NOMO-1 (cell line): ENCODE measurements at regions not wholly inside any gene's neighbourhood (a gene's known extent, or its start where the extent isn't known, plus 50 kb on each side); places are given as distances from the start of the nearest gene placed in this dataset.

Source experiments
- DNase-seq, 2 experiments: peaks; one replicate each; lab custom pipeline; 2025; ENCODE audit not compliant: unreplicated experiment in 2 of 2; lab: John Stamatoyannopoulos, UW

- no peak for DNase-seq
Observed at GRCh38 chr5:126081209-126081608, 342.0 kb upstream of the GRAMD2B start.

GRCh38 chr5:126093041-126093440 lies 330.2 kb upstream of the GRAMD2B start:
- no peak for DNase-seq

- no peak for DNase-seq
Observed at GRCh38 chr5:126093718-126094117, 329.5 kb upstream of the GRAMD2B start.

- no peak for DNase-seq
Observed at GRCh38 chr5:126094991-126095390, 328.2 kb upstream of the GRAMD2B start.

- DNase-seq: no peak
Observed at GRCh38 chr5:126096442-126097006, 326.7 kb upstream of the GRAMD2B start.

GRCh38 chr5:126097876-126098275 lies 325.3 kb upstream of the GRAMD2B start:
- no peak for DNase-seq

- DNase-seq: no peak
Observed at GRCh38 chr5:126098330-126099017, 324.7 kb upstream of the GRAMD2B start.

- DNase-seq: no peak
Observed at GRCh38 chr5:126099077-126099476, 324.1 kb upstream of the GRAMD2B start.

GRCh38 chr5:126100767-126101166 lies 322.4 kb upstream of the GRAMD2B start:
- DNase-seq: no peak

GRCh38 chr5:126101901-126102300 lies 321.3 kb upstream of the GRAMD2B start:
- DNase-seq: no peak

- no peak for DNase-seq
Observed at GRCh38 chr5:126103050-126103449, 320.2 kb upstream of the GRAMD2B start.

- DNase-seq: no peak
Observed at GRCh38 chr5:126103868-126104267, 319.3 kb upstream of the GRAMD2B start.

GRCh38 chr5:126104341-126104740 lies 318.9 kb upstream of the GRAMD2B start:
- no peak for DNase-seq

GRCh38 chr5:126104951-126105350 lies 318.3 kb upstream of the GRAMD2B start:
- no peak for DNase-seq

- DNase-seq: no peak
Observed at GRCh38 chr5:126106029-126106428, 317.2 kb upstream of the GRAMD2B start.

- DNase-seq: no peak
Observed at GRCh38 chr5:126107381-126107780, 315.8 kb upstream of the GRAMD2B start.

GRCh38 chr5:126108470-126108869 lies 314.7 kb upstream of the GRAMD2B start:
- no peak for DNase-seq

- DNase-seq: no peak
Observed at GRCh38 chr5:126115059-126115629, 308.1 kb upstream of the GRAMD2B start.

GRCh38 chr5:126117044-126117443 lies 306.2 kb upstream of the GRAMD2B start:
- no peak for DNase-seq

GRCh38 chr5:126119887-126120442 lies 303.2 kb upstream of the GRAMD2B start:
- no peak for DNase-seq

- no peak for DNase-seq
Observed at GRCh38 chr5:126120939-126121338, 302.3 kb upstream of the GRAMD2B start.

- DNase-seq: no peak
Observed at GRCh38 chr5:126122942-126123341, 300.3 kb upstream of the GRAMD2B start.
